Mesothelial cell of epicardium (in vitro differentiated cells): ENCODE measurements at regions not wholly inside any gene's neighbourhood (a gene's known extent, or its start where the extent isn't known, plus 50 kb on each side); places are given as distances from the start of the nearest gene placed in this dataset.

Experiments
- DNase-seq, 2 experiments: peaks; one replicate each; pipeline ENCODE4 v3.0.0; 2021; ENCODE audit warnings: low spot score in 2 of 2; ENCODE audit not compliant: unreplicated experiment in 2 of 2
- H3K27ac Mint-ChIP-seq: 2 replicates; pipeline ENCODE4 v1.8.0; 2021; ENCODE audit warnings: mixed read lengths
- H3K27me3 Mint-ChIP-seq: 2 replicates; pipeline ENCODE4 v1.8.0; 2021; ENCODE audit warnings: low read depth, mixed read lengths
- H3K36me3 Mint-ChIP-seq: 2 replicates; pipeline ENCODE4 v1.8.0; 2021; ENCODE audit warnings: mixed read lengths
- H3K4me1 Mint-ChIP-seq: 2 replicates; pipeline ENCODE4 v1.8.0; 2021; ENCODE audit warnings: mixed read lengths
- H3K4me3 Mint-ChIP-seq: 2 replicates; pipeline ENCODE4 v1.8.0; 2021; ENCODE audit warnings: mild to moderate bottlenecking, moderate library complexity, mixed read lengths
- H3K9me3 Mint-ChIP-seq: 2 replicates; pipeline ENCODE4 v1.8.0; 2021; ENCODE audit warnings: mixed read lengths
- CTCF ChIP-seq: fragments of 200-600 bp; sonication (generic); IDR thresholded peaks from one replicate; pipeline ENCODE4 v1.5.0; 2021; ENCODE audit warnings: antibody characterized with exemption; ENCODE audit not compliant: unreplicated experiment

GRCh38 chr1:187283984-187284383 is 455.2 kb downstream of the PLA2G4A start:
- peaks cover 25% of the 10 kb centered on the region for H3K4me1 Mint-ChIP-seq
- no peaks in the 10 kb centered on the region for H3K27me3 Mint-ChIP-seq
- no peak overlapping the region for H3K4me3 Mint-ChIP-seq
- no peak overlapping the region for H3K27ac Mint-ChIP-seq
- DNase-seq: no peak
- peaks cover 5% of the 10 kb centered on the region for H3K36me3 Mint-ChIP-seq
- no peak for TF ChIP-seq CTCF
- peaks cover 18% of the 10 kb centered on the region for H3K9me3 Mint-ChIP-seq

GRCh38 chr1:187294421-187295201 is 465.9 kb downstream of the PLA2G4A start:
- TF ChIP-seq CTCF: no peak
- no peak for DNase-seq
- H3K36me3 Mint-ChIP-seq: no peaks in the 10 kb centered on the region
- H3K27ac Mint-ChIP-seq: no peak overlapping the region
- no peaks in the 10 kb centered on the region for H3K9me3 Mint-ChIP-seq
- no peak overlapping the region for H3K4me3 Mint-ChIP-seq
- no peaks in the 10 kb centered on the region for H3K27me3 Mint-ChIP-seq
- peaks cover 7% of the 10 kb centered on the region for H3K4me1 Mint-ChIP-seq

GRCh38 chr1:187300081-187300480 is 471.3 kb downstream of the PLA2G4A start:
- H3K4me3 Mint-ChIP-seq: no peak overlapping the region
- H3K9me3 Mint-ChIP-seq: peaks cover 7% of the 10 kb centered on the region
- H3K27me3 Mint-ChIP-seq: no peaks in the 10 kb centered on the region
- TF ChIP-seq CTCF: no peak
- peaks cover 7% of the 10 kb centered on the region for H3K4me1 Mint-ChIP-seq
- H3K27ac Mint-ChIP-seq: no peak overlapping the region
- no peaks in the 10 kb centered on the region for H3K36me3 Mint-ChIP-seq
- no peak for DNase-seq

- TF ChIP-seq CTCF: no peak
- Mint-ChIP-seq H3K27ac (peak overlapping the region; percentile 61), H3K4me1 (peaks cover 23% of the 10 kb centered on the region), H3K9me3 (peaks cover 7% of the 10 kb centered on the region), H3K4me3 (no peak overlapping the region), H3K36me3 (no peaks in the 10 kb centered on the region), H3K27me3 (no peaks in the 10 kb centered on the region)
- DNase-seq: no peak
Observed at GRCh38 chr1:187306710-187307415, 478.1 kb downstream of the PLA2G4A start.

GRCh38 chr1:187310038-187310631 is 481.4 kb downstream of the PLA2G4A start:
- Mint-ChIP-seq H3K27ac (no peak overlapping the region), H3K4me3 (no peak overlapping the region), H3K9me3 (no peaks in the 10 kb centered on the region), H3K36me3 (no peaks in the 10 kb centered on the region), H3K27me3 (no peaks in the 10 kb centered on the region), H3K4me1 (peaks cover 34% of the 10 kb centered on the region)
- TF ChIP-seq CTCF: no peak
- DNase-seq: no peak
